Stimulated activated CD4-positive, alpha-beta T cell treated with anti-CD3 and anti-CD28 coated beads, TNF-alpha, amount 100 ng/mL, for 48 hours (primary cell): ENCODE measurements at regions not wholly inside any gene's neighbourhood (a gene's known extent, or its start where the extent isn't known, plus 50 kb on each side); places are given as distances from the start of the nearest gene placed in this dataset.
"Not testable (repeated sequence)": the region's sequence is repeated elsewhere in the genome, so short reads cannot be mapped to it uniquely, and the experiment has no call there.

Experiments used
- DNase-seq, 3 donors: peaks; one replicate each; pipeline ENCODE4 v3.0.0-alpha.2; 2020; ENCODE audit warnings: low read depth in 3 of 3

- no peak for DNase-seq
Measured at GRCh38 chr9:13443346-13444244, 164.1 kb upstream of the MPDZ start.

DNA sequence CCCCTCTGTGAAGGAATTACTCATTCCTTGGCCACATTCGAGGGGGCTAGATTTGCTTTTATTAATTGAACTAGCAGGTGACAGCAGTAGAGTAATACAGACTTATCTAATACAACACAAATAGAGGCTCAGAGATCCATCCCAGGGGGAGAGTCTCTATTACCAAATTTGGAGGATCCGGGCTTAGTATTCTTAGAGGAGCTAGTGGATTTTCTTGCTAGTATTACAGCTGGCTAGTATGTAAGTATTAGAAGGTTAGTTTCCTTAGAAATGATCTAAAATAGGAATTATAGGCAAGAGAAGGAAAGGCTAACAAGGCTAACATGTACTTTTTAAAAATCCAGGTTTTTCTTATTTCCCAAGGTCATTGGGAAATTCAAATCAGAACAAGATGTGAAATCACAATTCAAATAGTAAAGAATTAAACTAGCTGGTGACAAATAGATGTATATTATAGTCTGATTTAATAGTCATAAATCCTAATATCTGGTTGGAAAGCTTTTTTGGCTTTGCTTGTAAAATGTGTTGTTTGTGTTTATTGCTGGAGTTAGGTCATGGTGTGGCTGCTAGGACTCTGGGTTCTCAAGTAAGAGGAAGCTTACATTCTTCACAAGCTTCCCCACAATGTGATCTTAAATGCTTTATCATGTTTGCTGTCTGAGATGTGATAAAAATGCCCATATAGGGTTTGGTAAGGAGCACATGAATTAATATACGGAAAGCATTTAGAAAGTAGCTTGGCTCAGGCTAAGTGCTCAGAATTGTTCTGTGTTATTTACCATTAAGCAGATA is 160.4 kb upstream of the MPDZ start:
- DNase-seq: no peak

- DNase-seq: no peak
Measured at GRCh38 chr9:13437866-13438265, 158.4 kb upstream of the MPDZ start.

DNA sequence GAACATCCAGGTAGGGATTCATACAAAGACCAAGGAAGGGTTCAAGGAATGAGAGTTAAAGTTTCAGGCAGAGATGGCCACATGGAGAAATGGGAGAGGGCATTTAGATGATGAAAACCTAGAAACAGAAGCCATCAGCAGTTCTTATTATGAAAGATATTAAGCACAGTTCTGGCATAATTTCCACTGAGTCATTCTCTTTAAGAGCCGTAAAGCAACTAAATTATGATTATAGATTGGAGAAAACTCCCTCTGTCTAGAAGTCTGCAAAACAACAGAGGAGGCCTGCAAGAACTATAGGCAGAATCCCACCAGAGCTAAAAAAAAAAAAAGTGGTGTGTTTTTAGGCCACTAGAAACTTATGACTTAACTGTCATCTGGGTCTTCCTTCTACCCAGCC is 157.1 kb upstream of the MPDZ start:
- DNase-seq: no peak

DNA sequence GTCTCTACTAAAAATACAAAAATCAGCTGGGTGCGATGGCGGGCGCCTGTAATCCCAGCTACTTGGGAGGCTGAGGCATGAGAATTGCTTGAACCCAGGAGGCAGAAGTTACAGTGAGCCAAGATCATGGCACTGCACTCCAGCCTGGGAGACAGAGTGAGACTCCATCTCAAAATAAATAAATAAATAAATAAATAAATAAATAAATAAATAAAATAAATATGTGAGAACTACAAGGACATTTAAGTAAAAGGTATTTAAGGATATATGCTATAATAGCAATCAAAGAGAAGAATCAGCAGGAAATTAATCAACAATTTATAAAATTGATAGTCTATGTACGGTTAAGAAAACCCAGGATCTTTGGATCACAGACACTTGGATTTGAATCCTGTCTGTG is 154.0 kb upstream of the MPDZ start:
- not testable (repeated sequence) for DNase-seq

- DNase-seq: no peak
Measured at GRCh38 chr9:13432904-13433303, 153.4 kb upstream of the MPDZ start.

GRCh38 chr9:13431692-13432091 is 152.2 kb upstream of the MPDZ start:
- no peak for DNase-seq

- no peak for DNase-seq
Measured at GRCh38 chr9:13431222-13431536, 151.7 kb upstream of the MPDZ start.

GRCh38 chr9:13430368-13431221 is 151.1 kb upstream of the MPDZ start:
- no peak for DNase-seq

- no peak for DNase-seq
Measured at GRCh38 chr9:13429301-13430190, 150.1 kb upstream of the MPDZ start.

DNA sequence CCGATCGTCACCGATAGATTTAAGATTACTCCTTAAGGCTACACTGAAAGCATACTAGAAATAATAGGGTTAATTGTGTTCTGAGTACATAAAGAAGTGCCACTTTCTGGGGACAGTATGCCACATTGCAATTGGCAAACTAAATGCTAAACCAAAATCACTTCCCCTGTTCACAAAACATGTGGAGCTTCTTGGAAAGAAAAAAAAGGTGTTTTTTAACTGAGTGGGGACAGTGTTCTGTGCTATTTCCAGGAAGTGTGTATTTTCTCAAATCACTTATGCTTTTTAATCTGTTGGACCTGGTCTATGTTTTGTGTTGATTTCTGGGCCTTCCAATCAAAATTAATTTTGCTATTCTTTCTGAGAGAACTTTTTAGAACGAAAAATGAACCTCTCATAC is 149.3 kb upstream of the MPDZ start:
- DNase-seq: no peak

DNA sequence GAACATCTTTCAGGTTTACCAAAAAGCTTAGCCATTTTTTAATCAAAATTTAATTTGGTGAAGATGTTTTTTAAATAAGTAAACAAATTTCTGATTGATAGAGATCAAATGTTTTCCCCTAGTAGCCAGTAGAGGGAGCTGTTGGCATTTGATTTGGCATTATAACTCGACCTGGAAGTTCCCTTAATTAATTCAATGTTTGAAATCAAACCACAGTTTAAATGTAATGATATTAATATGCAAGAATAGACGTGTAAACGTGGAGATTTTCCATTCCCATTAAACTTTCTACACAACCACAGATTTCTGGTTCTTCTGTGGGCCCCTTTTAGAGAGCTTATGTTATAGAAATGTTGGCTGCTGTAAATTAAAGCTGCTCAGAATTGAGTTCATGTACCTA is 148.1 kb upstream of the MPDZ start:
- no peak for DNase-seq

GRCh38 chr9:13426606-13427005 is 147.1 kb upstream of the MPDZ start:
- no peak for DNase-seq

GRCh38 chr9:13424872-13425271 is 145.4 kb upstream of the MPDZ start:
- no peak for DNase-seq

GRCh38 chr9:13424204-13424603 is 144.7 kb upstream of the MPDZ start:
- DNase-seq: no peak

GRCh38 chr9:13414349-13414748 is 134.9 kb upstream of the MPDZ start:
- no peak for DNase-seq

DNA sequence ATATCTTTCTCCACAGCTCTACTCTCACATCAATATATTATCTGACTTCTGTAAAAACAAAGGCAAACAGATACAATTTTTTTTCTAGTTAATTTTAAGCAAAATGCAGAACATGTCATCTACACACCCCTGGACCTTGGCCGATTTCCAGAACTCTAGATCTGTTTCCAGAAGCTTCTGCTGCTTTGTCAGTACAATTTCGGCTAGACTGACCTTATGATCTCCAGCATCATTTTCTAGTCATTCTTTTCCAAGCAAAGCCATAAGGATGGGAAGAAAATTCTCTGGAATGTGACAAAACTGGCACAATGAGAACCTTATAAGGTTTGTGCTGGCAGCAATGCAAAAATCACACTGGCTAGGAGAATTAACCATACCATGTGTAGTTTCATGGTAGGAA is 132.8 kb upstream of the MPDZ start:
- DNase-seq: no peak

DNA sequence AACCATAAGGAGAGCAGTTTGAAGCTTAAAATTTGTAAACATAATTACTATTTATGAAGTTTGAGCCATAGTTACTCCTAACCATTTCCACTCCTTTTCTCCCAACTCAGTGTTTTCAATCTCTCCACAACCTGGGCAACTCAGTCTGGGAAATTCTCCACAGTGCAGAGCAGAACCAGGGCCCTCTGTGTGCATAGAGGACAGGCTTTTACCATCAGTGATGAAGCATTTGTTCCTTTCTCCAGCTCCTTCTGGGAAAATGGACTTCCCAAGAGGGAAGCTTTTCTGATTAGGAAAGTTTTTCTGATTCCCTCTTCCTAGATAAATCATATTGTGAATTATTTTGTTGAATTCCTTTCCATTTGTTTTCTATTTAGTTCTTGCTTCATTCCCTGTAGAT is 132.3 kb upstream of the MPDZ start:
- no peak for DNase-seq

GRCh38 chr9:13410566-13411031 is 131.1 kb upstream of the MPDZ start:
- no peak for DNase-seq

- DNase-seq: no peak
Measured at GRCh38 chr9:13397661-13398060, 118.2 kb upstream of the MPDZ start.

- no peak for DNase-seq
Measured at GRCh38 chr9:13397220-13397619, 117.7 kb upstream of the MPDZ start.
